Thyroid gland (tissue), 4 donors: ENCODE measurements at regions not wholly inside any gene's neighbourhood (a gene's known extent, or its start where the extent isn't known, plus 50 kb on each side); places are given as distances from the start of the nearest gene placed in this dataset.

Source experiments
- DNase-seq, 2 donors: peaks; one replicate each; pipeline ENCODE4 v3.0.0-alpha.2; 2019
- H3K27ac ChIP-seq, 3 donors: fragments of 200-600 bp; sonication (generic); 1 replicate in 2 of 3; 2 replicates in 1 of 3; pipeline ENCODE4 v1.5.1; 2016 to 2019; ENCODE audit warnings: mild to moderate bottlenecking in 1 of 3, moderate library complexity in 1 of 3
- H3K27me3 ChIP-seq: fragments of 200-600 bp; sonication (generic); one replicate; pipeline ENCODE4 v1.5.1; 2019
- H3K36me3 ChIP-seq, 2 donors: fragments of 200-600 bp; sonication (generic); one replicate each; pipeline ENCODE4 v1.5.1; 2016 to 2019
- H3K4me1 ChIP-seq, 2 donors: fragments of 200-600 bp; sonication (generic); one replicate each; pipeline ENCODE4 v1.5.1; 2017 to 2019
- H3K4me3 ChIP-seq, 3 donors: fragments of 200-600 bp; sonication (generic); replicated peaks in 1 of 3; 1 replicate in 2 of 3; 2 replicates in 1 of 3; pipeline ENCODE4 v1.5.1; 2016; ENCODE audit warnings: mild to moderate bottlenecking in 1 of 3
- H3K9me3 ChIP-seq: fragments of 200-600 bp; sonication (generic); one replicate; pipeline ENCODE4 v1.5.1; 2017
- CTCF ChIP-seq, 6 experiments: fragments of 200-600 bp in 3 of 6; fragments of 450-650 bp in 3 of 6; sonication (generic) in 3 of 6; IDR thresholded peaks; one replicate each; pipeline ENCODE4 v1.5.1; 2016 to 2019; ENCODE audit warnings: antibody characterized with exemption in 6 of 6, mild to moderate bottlenecking in 2 of 6, inconsistent platforms in 1 of 6, moderate library complexity in 1 of 6
- POLR2A ChIP-seq, 2 donors: fragments of 450-650 bp; IDR thresholded peaks; one replicate each; pipeline ENCODE4 v1.6.1; 2017; ENCODE audit warnings: antibody characterized with exemption in 2 of 2, mild to moderate bottlenecking in 2 of 2, moderate library complexity in 1 of 2
- WGBS, 2 donors: methylation state at CpG; one replicate each; pipeline ENCODE4 v1.1.5; 2017; 5-methylcytosine and 5-hydroxymethylcytosine counted together
- intact Hi-C: fragments of 100-400 bp; cut with DNase I; formaldehyde crosslinking; loops from one replicate; pipeline ENCODE4 v1.15.1; 2023

DNA sequence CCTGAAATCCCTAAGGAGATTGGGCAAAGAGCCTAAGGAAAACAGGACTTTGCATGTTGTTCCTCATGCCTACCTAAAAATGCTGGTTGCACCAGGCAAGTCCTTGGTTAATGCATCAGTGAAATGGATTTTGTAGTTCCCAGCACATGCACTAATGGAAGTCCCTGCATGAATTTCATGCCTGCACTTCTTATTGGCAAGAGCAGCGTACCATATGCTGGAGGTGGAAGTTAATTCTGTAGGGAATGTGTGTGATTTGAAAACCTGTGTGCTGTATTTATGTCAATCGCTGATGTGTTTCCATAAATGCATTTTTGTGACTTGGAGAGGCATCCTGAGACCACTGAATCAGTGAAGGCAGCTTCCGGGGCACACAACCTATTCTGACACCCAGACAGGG is 140.3 kb upstream of the MTNR1B start:
- intact Hi-C loops, result no loop called here
- no peaks in the 10 kb centered on the region for H3K9me3 ChIP-seq
- no peaks in the 10 kb centered on the region for H3K27me3 ChIP-seq
- no peak for TF ChIP-seq CTCF (IDR thresholded peaks at IDR 0.05)
- no peak for TF ChIP-seq POLR2A (IDR thresholded peaks at IDR 0.05)
- no peak overlapping the region for H3K27ac ChIP-seq
- H3K4me1 ChIP-seq, result peaks cover 9 to 12% of the 10 kb centered on the region in 2 donors
- no peaks in the 10 kb centered on the region for H3K36me3 ChIP-seq
- no peak for DNase-seq
- H3K4me3 ChIP-seq, result no peak overlapping the region
- WGBS, 2 donors, result 94 to 98% methylated on average over 3 of the region's 3 CpGs

DNA sequence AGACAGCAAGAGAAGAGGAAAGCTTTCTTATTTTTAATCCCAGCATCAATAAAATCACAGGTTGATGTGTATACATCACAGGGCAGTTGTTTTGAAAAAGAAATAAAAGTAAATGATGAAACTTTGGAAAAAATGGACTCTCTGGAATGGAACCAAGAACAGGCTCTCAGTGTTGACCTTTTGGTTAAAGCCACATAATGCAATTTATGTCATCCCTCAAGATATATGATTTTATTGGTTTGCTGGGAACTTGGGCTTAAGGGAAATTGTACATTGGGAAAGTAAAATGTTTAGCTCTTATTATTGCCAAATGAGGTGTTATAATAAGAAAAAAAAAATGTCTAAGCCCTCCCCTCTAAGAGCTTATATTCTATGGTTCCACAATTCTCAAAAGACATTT is 139.8 kb upstream of the MTNR1B start:
- Histone ChIP-seq H3K36me3 (no peaks in the 10 kb centered on the region), H3K9me3 (no peaks in the 10 kb centered on the region), H3K27ac (no peak overlapping the region), H3K4me3 (no peak overlapping the region), H3K4me1 (peaks cover 9 to 12% of the 10 kb centered on the region in 2 donors), H3K27me3 (no peaks in the 10 kb centered on the region)
- DNase-seq, result no peak
- TF ChIP-seq CTCF (IDR thresholded peaks at IDR 0.05) (no peak), POLR2A (IDR thresholded peaks at IDR 0.05) (no peak)
- intact Hi-C loops, result no loop called here

GRCh38 chr11:92830377-92831155 is 138.9 kb upstream of the MTNR1B start:
- Histone ChIP-seq H3K36me3 (no peaks in the 10 kb centered on the region), H3K4me3 (no peak overlapping the region), H3K27me3 (no peaks in the 10 kb centered on the region), H3K4me1 (peaks cover 9 to 12% of the 10 kb centered on the region in 2 donors), H3K9me3 (no peaks in the 10 kb centered on the region), H3K27ac (no peak overlapping the region)
- no peak for DNase-seq
- intact Hi-C loops, result no loop called here
- TF ChIP-seq POLR2A (IDR thresholded peaks at IDR 0.05), result no peak
- TF ChIP-seq CTCF (IDR thresholded peaks at IDR 0.05), result no peak
- WGBS, 2 donors, result 80 to 81% methylated on average over 5 of the region's 5 CpGs

GRCh38 chr11:92834296-92835020 is 135.0 kb upstream of the MTNR1B start:
- no peak for TF ChIP-seq POLR2A (IDR thresholded peaks at IDR 0.05)
- no peak for TF ChIP-seq CTCF (IDR thresholded peaks at IDR 0.05)

DNA sequence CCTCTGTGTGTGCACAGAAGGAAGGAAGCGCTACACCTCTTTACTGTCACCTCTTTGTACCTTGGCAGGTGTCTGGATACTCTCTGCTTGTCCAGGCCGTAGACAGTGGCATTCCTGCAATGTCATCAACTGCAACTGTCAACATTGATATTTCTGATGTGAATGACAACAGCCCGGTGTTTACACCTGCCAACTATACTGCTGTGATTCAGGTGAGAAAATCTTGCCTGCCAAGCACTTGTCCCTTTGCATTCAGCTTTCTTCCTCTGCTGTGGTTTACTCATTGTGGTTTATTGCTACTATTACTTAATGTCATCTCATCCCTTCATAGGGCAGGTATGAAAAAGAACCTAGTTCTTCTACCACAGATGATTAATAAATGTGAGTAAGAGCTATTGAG is 131.9 kb upstream of the MTNR1B start:
- WGBS, 2 donors, result 89 to 96% methylated on average over 3 of the region's 3 CpGs
- Histone ChIP-seq H3K4me3 (no peak overlapping the region), H3K4me1 (no peaks in the 10 kb centered on the region), H3K9me3 (no peaks in the 10 kb centered on the region), H3K27me3 (no peaks in the 10 kb centered on the region), H3K27ac (no peak overlapping the region), H3K36me3 (no peaks in the 10 kb centered on the region)
- intact Hi-C loops, result no loop called here
- TF ChIP-seq POLR2A (IDR thresholded peaks at IDR 0.05) (no peak), CTCF (IDR thresholded peaks at IDR 0.05) (no peak)
- DNase-seq, result no peak

More at GRCh38 chr11:92834296-92835020, 135.0 kb upstream of the MTNR1B start:
- Histone ChIP-seq H3K27me3 (no peaks in the 10 kb centered on the region), H3K4me1 (no peaks in the 10 kb centered on the region), H3K4me3 (no peak overlapping the region), H3K27ac (no peak overlapping the region), H3K36me3 (no peaks in the 10 kb centered on the region), H3K9me3 (no peaks in the 10 kb centered on the region)
- WGBS, 2 donors, result 72 to 75% methylated on average over 3 of the region's 3 CpGs
- no peak for DNase-seq
- intact Hi-C loops, result no loop called here
